ENCODE measurements at regions not wholly inside any gene's neighbourhood (a gene's known extent, or its start where the extent isn't known, plus 50 kb on each side); places are given as distances from the start of the nearest gene placed in this dataset.

- H3K4me3 ChIP-seq (ENCODE audit: control insufficient read depth in 2 of 3, extremely low read depth in 1 of 3, insufficient read depth in 2 of 3, low read depth in 1 of 3, low read length in 3 of 3) = no peak overlapping the region
- dilution Hi-C loops (cut with MboI; ENCODE audit: extremely low pct_ligation_motif_present, low sequenced_read_pairs) = no loop called here
- no peak overlapping the region for H2AFZ ChIP-seq (ENCODE audit: control insufficient read depth, low read length)
- H3K9me3 ChIP-seq (ENCODE audit: control insufficient read depth, low read depth, low read length) = no peaks in the 10 kb centered on the region
- H3K9me1 ChIP-seq (ENCODE audit: control insufficient read depth, extremely low read depth, insufficient read depth, low read length) = no peaks in the 10 kb centered on the region
- H3K27ac ChIP-seq (ENCODE audit: control insufficient read depth, insufficient read depth, low read length) = no peak overlapping the region
- H3K4me2 ChIP-seq (ENCODE audit: control insufficient read depth, extremely low read depth, insufficient read depth, low read depth, low read length) = no peak overlapping the region
- DNase-seq (ENCODE audit: low read depth, low spot score) (no peak), FAIRE-seq (no peak)
- no peaks in the 10 kb centered on the region for H3K27me3 ChIP-seq (ENCODE audit: control insufficient read depth, extremely low read depth, insufficient read depth, low read length)
- no peaks in the 10 kb centered on the region for H3K79me2 ChIP-seq (ENCODE audit: control insufficient read depth, insufficient read depth, low read length)
- no peaks in the 10 kb centered on the region for H3K36me3 ChIP-seq (ENCODE audit: control insufficient read depth in 2 of 2, extremely low read depth in 1 of 2, insufficient read depth in 2 of 2, low read length in 2 of 2)
- H3K9ac ChIP-seq (ENCODE audit: control insufficient read depth, extremely low read depth, insufficient read depth, low read length) = no peak overlapping the region
- no peaks in the 10 kb centered on the region for H3K4me1 ChIP-seq (ENCODE audit: control insufficient read depth, extremely low read depth, insufficient read depth, low read length)
- no peaks in the 10 kb centered on the region for H4K20me1 ChIP-seq (ENCODE audit: control insufficient read depth, extremely low read depth, insufficient read depth, low read length)
- no peak for TF ChIP-seq CTCF (optimal IDR thresholded peaks at IDR 0.05 in 1 of 3, IDR thresholded peaks at IDR 0.05 in 1 of 3, conservative IDR thresholded peaks at IDR 0.05 in 1 of 3; ENCODE audit: extremely low read depth in 1 of 3, insufficient read depth in 2 of 3, low read length in 3 of 3)
- no peak for TF ChIP-seq EZH2 (IDR thresholded peaks at IDR 0.05; ENCODE audit: low read length)
Measured at GRCh38 chr17:54745239-54745638, 155.4 kb upstream of the TOM1L1 start.

- H3K4me3 ChIP-seq (ENCODE audit: control insufficient read depth in 2 of 3, extremely low read depth in 1 of 3, insufficient read depth in 2 of 3, low read depth in 1 of 3, low read length in 3 of 3) = no peak overlapping the region
- no peak overlapping the region for H3K4me2 ChIP-seq (ENCODE audit: control insufficient read depth, extremely low read depth, insufficient read depth, low read depth, low read length)
- no peak overlapping the region for H3K27ac ChIP-seq (ENCODE audit: control insufficient read depth, insufficient read depth, low read length)
- no peak for FAIRE-seq
- H3K9me3 ChIP-seq (ENCODE audit: control insufficient read depth, low read depth, low read length) = no peaks in the 10 kb centered on the region
- DNase-seq (ENCODE audit: low read depth, low spot score) = no peak
- dilution Hi-C loops (cut with MboI; ENCODE audit: extremely low pct_ligation_motif_present, low sequenced_read_pairs) = no loop called here
- no peaks in the 10 kb centered on the region for H3K4me1 ChIP-seq (ENCODE audit: control insufficient read depth, extremely low read depth, insufficient read depth, low read length)
- H3K79me2 ChIP-seq (ENCODE audit: control insufficient read depth, insufficient read depth, low read length) = no peaks in the 10 kb centered on the region
- no peak overlapping the region for H2AFZ ChIP-seq (ENCODE audit: control insufficient read depth, low read length)
- TF ChIP-seq EZH2 (IDR thresholded peaks at IDR 0.05; ENCODE audit: low read length) = no peak
- TF ChIP-seq CTCF (optimal IDR thresholded peaks at IDR 0.05 in 1 of 3, IDR thresholded peaks at IDR 0.05 in 1 of 3, conservative IDR thresholded peaks at IDR 0.05 in 1 of 3; ENCODE audit: extremely low read depth in 1 of 3, insufficient read depth in 2 of 3, low read length in 3 of 3) = no peak
- H3K9ac ChIP-seq (ENCODE audit: control insufficient read depth, extremely low read depth, insufficient read depth, low read length) = no peak overlapping the region
- H3K9me1 ChIP-seq (ENCODE audit: control insufficient read depth, extremely low read depth, insufficient read depth, low read length) = no peaks in the 10 kb centered on the region
- H3K27me3 ChIP-seq (ENCODE audit: control insufficient read depth, extremely low read depth, insufficient read depth, low read length) = no peaks in the 10 kb centered on the region
- H3K36me3 ChIP-seq (ENCODE audit: control insufficient read depth in 2 of 2, extremely low read depth in 1 of 2, insufficient read depth in 2 of 2, low read length in 2 of 2) = no peaks in the 10 kb centered on the region
- no peaks in the 10 kb centered on the region for H4K20me1 ChIP-seq (ENCODE audit: control insufficient read depth, extremely low read depth, insufficient read depth, low read length)
Measured at GRCh38 chr17:54745862-54746261, 154.8 kb upstream of the TOM1L1 start.
